ENCODE measurements at regions not wholly inside any gene's neighbourhood (a gene's known extent, or its start where the extent isn't known, plus 50 kb on each side); places are given as distances from the start of the nearest gene placed in this dataset.

DNA sequence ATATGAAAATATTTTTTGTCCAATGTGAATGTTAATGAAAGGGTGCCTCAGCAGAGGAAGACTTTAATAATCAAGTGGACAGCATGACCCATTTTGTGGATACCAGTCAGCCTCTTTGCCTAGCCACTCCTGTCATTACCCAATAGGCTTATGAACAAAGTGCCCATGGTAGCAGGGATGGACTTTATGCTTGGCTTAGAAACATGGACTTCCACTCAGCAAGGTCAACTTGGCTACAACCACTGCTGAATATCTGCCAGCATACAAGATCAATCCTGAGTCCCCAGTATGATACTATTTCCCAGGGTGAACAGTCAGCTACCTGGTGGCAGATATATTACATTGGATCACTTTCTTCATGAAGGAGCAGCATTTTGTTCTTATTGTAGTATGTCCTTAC is 56.7 kb upstream of the NXF3 start:
- TF ChIP-seq, protein P1, sequence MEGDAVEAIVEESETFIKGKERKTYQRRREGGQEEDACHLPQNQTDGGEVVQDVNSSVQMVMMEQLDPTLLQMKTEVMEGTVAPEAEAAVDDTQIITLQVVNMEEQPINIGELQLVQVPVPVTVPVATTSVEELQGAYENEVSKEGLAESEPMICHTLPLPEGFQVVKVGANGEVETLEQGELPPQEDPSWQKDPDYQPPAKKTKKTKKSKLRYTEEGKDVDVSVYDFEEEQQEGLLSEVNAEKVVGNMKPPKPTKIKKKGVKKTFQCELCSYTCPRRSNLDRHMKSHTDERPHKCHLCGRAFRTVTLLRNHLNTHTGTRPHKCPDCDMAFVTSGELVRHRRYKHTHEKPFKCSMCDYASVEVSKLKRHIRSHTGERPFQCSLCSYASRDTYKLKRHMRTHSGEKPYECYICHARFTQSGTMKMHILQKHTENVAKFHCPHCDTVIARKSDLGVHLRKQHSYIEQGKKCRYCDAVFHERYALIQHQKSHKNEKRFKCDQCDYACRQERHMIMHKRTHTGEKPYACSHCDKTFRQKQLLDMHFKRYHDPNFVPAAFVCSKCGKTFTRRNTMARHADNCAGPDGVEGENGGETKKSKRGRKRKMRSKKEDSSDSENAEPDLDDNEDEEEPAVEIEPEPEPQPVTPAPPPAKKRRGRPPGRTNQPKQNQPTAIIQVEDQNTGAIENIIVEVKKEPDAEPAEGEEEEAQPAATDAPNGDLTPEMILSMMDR (IDR thresholded peaks at IDR 0.05; ENCODE audit: partially characterized antibody, unreplicated experiment), result no peak
- H3K27me3 Mint-ChIP-seq (ENCODE audit: unreplicated experiment), result no peaks in the 10 kb centered on the region
- no peaks in the 10 kb centered on the region for H3K9me3 Mint-ChIP-seq (ENCODE audit: unreplicated experiment)

DNA sequence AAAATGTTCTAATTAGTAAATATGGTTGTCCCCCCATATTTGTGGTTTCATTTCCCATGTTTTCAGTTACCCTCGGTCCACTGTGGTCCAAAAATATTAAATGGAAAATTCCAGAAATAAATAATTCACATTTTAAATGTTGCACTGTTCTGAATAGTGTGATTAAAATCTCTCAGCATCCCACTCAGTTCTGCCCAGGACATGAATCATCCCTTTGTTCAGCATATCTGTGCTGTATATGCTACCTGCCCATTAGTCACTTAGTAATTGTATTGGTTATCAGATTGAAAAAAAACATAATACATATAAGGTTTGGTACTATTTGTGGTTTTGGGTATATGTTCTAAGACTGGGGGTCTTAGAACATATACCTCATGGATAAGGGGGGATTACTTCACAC is 55.1 kb upstream of the NXF3 start:
- DNase-seq, result no peak
- TF ChIP-seq, protein P1 (IDR thresholded peaks at IDR 0.05; ENCODE audit: partially characterized antibody, unreplicated experiment), result no peak
- Mint-ChIP-seq H3K36me3 (ENCODE audit: unreplicated experiment) (no peaks in the 10 kb centered on the region), H3K9me3 (ENCODE audit: unreplicated experiment) (no peaks in the 10 kb centered on the region), H3K4me1 (ENCODE audit: low read depth, unreplicated experiment) (no peaks in the 10 kb centered on the region), H3K4me3 (ENCODE audit: unreplicated experiment) (no peak overlapping the region), H3K27ac (ENCODE audit: unreplicated experiment) (no peak overlapping the region), H3K27me3 (ENCODE audit: unreplicated experiment) (no peaks in the 10 kb centered on the region)

More for the DNA sequence above, 56.7 kb upstream of the NXF3 start:
- DNase-seq, result no peak
- H3K27ac Mint-ChIP-seq (ENCODE audit: unreplicated experiment), result no peak overlapping the region
- H3K36me3 Mint-ChIP-seq (ENCODE audit: unreplicated experiment), result no peaks in the 10 kb centered on the region
- H3K4me1 Mint-ChIP-seq (ENCODE audit: low read depth, unreplicated experiment), result no peaks in the 10 kb centered on the region
- H3K4me3 Mint-ChIP-seq (ENCODE audit: unreplicated experiment), result no peak overlapping the region
